ENCODE measurements at regions not wholly inside any gene's neighbourhood (a gene's known extent, or its start where the extent isn't known, plus 50 kb on each side); places are given as distances from the start of the nearest gene placed in this dataset.
"Not testable (repeated sequence)": the region's sequence is repeated elsewhere in the genome, so short reads cannot be mapped to it uniquely, and the experiment has no call there.

DNA sequence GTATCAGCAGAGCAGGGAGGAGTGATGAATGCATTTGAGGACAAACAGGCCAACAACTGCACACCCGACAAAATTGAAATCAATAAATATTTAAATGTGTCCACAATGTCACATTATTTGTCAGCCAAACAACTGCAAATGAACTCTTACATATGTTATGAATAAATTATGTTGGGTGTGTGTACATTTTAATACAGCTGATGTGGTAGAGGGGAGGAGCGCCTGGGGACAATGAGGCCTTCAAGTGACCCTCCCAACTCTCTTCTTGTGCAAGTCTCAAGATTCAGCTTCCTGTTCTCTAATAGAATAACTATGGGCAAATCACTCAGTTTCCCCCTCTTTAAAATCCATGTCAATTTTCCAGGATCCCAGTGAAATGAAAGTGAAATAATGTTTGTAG, 303.2 kb downstream of the TSHZ3 start:
- intact Hi-C loops (cut with DNase I) = no loop called here
- no peak for DNase-seq
- TF ChIP-seq, protein P1, sequence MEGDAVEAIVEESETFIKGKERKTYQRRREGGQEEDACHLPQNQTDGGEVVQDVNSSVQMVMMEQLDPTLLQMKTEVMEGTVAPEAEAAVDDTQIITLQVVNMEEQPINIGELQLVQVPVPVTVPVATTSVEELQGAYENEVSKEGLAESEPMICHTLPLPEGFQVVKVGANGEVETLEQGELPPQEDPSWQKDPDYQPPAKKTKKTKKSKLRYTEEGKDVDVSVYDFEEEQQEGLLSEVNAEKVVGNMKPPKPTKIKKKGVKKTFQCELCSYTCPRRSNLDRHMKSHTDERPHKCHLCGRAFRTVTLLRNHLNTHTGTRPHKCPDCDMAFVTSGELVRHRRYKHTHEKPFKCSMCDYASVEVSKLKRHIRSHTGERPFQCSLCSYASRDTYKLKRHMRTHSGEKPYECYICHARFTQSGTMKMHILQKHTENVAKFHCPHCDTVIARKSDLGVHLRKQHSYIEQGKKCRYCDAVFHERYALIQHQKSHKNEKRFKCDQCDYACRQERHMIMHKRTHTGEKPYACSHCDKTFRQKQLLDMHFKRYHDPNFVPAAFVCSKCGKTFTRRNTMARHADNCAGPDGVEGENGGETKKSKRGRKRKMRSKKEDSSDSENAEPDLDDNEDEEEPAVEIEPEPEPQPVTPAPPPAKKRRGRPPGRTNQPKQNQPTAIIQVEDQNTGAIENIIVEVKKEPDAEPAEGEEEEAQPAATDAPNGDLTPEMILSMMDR (IDR thresholded peaks at IDR 0.05) = no peak

DNA sequence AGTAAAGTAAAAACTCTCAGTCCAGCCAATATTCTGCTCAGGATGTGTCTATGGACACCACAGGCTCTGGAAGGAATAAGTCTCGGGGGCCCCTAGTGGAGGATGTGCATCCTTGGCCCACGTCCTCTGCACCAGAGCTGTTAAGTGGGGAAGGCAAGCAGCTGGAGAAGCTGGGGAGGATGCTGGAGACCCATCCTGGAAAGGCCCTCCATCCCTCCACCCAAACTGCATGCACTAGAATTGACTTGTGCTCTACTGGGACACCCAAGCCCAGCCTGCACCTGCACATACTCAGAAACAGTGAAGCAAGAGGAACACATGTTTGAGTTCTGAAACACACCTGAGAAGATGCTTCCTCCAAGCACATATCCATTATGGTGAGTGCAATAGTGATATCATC, 307.8 kb downstream of the TSHZ3 start:
- Histone ChIP-seq H3K9me3 (no peaks in the 10 kb centered on the region), H3K4me3 (no peak overlapping the region), H3K36me3 (no peaks in the 10 kb centered on the region), H3K27ac (no peak overlapping the region), H3K27me3 (no peaks in the 10 kb centered on the region), H3K4me1 (no peaks in the 10 kb centered on the region)
- intact Hi-C loops (cut with DNase I) = no loop called here
- FAIRE-seq = no peak
- no peak for ATAC-seq
- DNase-seq = no peak
- TF ChIP-seq, protein P1 (IDR thresholded peaks at IDR 0.05) = no peak
- WGBS, 2 donors = 58 to 60% methylated on average over 2 of the region's 2 CpGs

More for the DNA sequence above, 303.2 kb downstream of the TSHZ3 start:
- Histone ChIP-seq H3K27me3 (peaks cover 0 to 3% (median 0%) of the 10 kb centered on the region in 4 donors), H3K4me1 (no peaks in the 10 kb centered on the region), H3K27ac (no peak overlapping the region), H3K36me3 (no peaks in the 10 kb centered on the region), H3K4me3 (no peak overlapping the region), H3K9me3 (no peaks in the 10 kb centered on the region)
- ATAC-seq = no peak
- 39 to 48% methylated on average over 2 of the region's 2 CpGs for WGBS, 2 donors
- no peak for FAIRE-seq

DNA sequence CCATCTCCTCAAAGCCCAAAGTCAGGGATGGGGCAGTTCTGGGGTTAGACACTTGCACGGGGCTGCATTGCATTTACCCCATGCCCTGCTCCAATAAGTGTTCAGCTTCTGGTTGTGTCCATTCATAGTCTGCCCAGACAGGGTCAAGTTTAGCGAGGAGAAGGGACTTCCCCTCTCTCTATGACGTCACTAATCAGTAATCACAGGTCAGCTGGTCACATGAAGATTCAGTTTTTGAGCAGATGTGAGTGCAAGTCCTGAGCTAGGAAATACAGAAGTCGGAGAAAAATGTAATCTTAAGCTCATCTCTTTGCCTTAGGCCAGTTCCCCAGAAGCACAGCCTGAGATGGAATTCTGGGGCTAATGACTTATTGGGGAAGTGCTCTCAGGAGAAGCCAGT, 310.1 kb downstream of the TSHZ3 start:
- TF ChIP-seq, protein P1 (IDR thresholded peaks at IDR 0.05) = no peak
- no peak for ATAC-seq
- Histone ChIP-seq H3K27me3 (peaks cover 0 to 15% (median 0%) of the 10 kb centered on the region in 4 donors), H3K4me1 (no peaks in the 10 kb centered on the region), H3K9me3 (no peaks in the 10 kb centered on the region), H3K4me3 (no peak overlapping the region), H3K27ac (no peak overlapping the region), H3K36me3 (no peaks in the 10 kb centered on the region)
- intact Hi-C loops (cut with DNase I) = no loop called here
- 42 to 57% methylated on average over 4 of the region's 4 CpGs for WGBS, 2 donors
- no peak for DNase-seq
- no peak for FAIRE-seq

DNA sequence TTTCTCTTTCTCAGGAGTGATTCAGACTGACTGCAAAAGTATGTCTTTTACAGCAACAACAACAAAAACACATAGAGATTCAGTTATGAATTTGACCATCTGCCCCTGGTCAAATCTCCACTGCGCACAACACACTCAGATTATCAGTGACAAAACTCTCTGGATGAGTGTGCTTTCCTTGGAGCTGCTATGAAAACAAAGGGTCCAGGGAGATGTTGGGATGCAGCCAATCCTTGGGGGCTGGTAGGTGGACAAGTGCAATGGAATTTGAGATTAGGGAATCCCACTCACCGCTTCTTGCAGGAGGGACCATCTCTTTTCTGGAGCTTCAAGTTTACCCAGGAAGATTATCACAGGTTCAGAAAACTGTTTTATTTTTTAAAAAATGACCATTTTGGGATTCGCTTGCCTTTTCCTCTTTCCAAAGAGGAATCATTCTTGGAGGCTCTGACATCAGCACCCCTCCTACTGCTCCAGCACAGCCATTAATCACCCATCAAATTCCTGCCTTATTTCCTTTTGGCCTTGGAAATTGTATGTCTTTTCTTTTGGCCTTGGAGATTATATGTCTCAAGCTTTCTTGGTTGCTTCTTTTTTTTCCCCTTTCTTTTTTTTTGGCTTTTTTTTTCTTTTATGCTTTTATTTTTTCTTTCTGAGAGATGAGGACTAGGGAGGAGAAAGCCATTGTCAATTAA, 311.8 kb downstream of the TSHZ3 start:
- H3K4me1 ChIP-seq = no peaks in the 10 kb centered on the region
- H3K4me3 ChIP-seq = no peak overlapping the region
- peaks cover 0 to 15% (median 0%) of the 10 kb centered on the region in 4 donors for H3K27me3 ChIP-seq
- WGBS, 2 donors = 68% methylated on average over 3 of the region's 3 CpGs
- DNase-seq (no peak), ATAC-seq (no peak), FAIRE-seq (no peak)
- H3K36me3 ChIP-seq = no peaks in the 10 kb centered on the region
- TF ChIP-seq, protein P1 (IDR thresholded peaks at IDR 0.05) = no peak
- no peaks in the 10 kb centered on the region for H3K9me3 ChIP-seq
- intact Hi-C loops (cut with DNase I) = no loop called here
- no peak overlapping the region for H3K27ac ChIP-seq

DNA sequence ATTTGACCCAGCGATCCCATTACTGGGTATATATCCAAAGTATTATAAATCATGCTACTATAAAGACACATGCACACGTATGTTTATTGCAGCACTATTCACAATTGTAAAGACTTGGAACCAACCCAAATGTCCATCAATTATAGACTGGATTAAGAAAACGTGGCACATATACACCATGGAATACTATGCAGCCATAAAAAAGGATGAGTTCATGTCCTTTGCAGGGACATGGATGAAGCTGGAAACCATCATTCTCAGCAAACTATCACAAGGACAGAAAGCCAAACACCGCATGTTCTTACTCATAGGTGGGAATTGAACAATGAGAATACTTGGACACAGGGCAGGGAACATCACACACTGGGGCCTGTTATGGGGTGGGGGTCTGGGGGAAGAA, 317.8 kb downstream of the TSHZ3 start:
- ATAC-seq; H3K9me3 ChIP-seq; H3K36me3 ChIP-seq; H3K4me1 ChIP-seq; DNase-seq; FAIRE-seq; intact Hi-C loops (cut with DNase I); H3K27ac ChIP-seq; H3K4me3 ChIP-seq: not testable (repeated sequence)
- peaks cover 0 to 20% (median 0%) of the 10 kb centered on the region in 4 donors for H3K27me3 ChIP-seq
- WGBS, 2 donors = 62 to 75% methylated on average over 4 of the region's 4 CpGs
